Fibroblast of lung (primary cell): ENCODE measurements at regions not wholly inside any gene's neighbourhood (a gene's known extent, or its start where the extent isn't known, plus 50 kb on each side); places are given as distances from the start of the nearest gene placed in this dataset.

Experiments used
- DNase-seq, 2 donors: peaks; one replicate each; pipeline versions ENCODE4 v3.0.0 to v3.0.0-alpha.2; 2010; ENCODE audit warnings: low read depth in 2 of 2
- H2AFZ ChIP-seq: 2 replicates; pipeline ENCODE4 v1.5.1; 2012; ENCODE audit warnings: low read length, control low read depth, inconsistent platforms
- H3K27ac ChIP-seq: 2 replicates; pipeline ENCODE4 v1.5.1; 2011; ENCODE audit warnings: low read length, control low read depth; ENCODE audit not compliant: insufficient read depth
- H3K27me3 ChIP-seq: 2 replicates; pipeline ENCODE4 v1.5.1; 2011; ENCODE audit warnings: mild to moderate bottlenecking, low read length; ENCODE audit not compliant: control insufficient read depth, insufficient read depth
- H3K36me3 ChIP-seq: 2 replicates; pipeline ENCODE4 v1.5.1; 2011; ENCODE audit warnings: low read length; ENCODE audit not compliant: control insufficient read depth, insufficient read depth
- H3K4me1 ChIP-seq: 2 replicates; pipeline ENCODE4 v1.5.1; 2011; ENCODE audit warnings: low read length; ENCODE audit not compliant: control insufficient read depth, insufficient read depth; ENCODE audit errors: extremely low read depth
- H3K4me2 ChIP-seq: 2 replicates; pipeline ENCODE4 v1.5.1; 2011; ENCODE audit warnings: low read length, control low read depth; ENCODE audit not compliant: insufficient read depth; ENCODE audit errors: extremely low read depth
- H3K4me3 ChIP-seq, 4 experiments: fragments of 200-600 bp in 1 of 4; sonication (generic) in 1 of 4; replicated peaks in 1 of 4; 2 replicates each; pipeline ENCODE4 v1.5.1; 2011 to 2016; ENCODE audit warnings: low read length in 4 of 4, low read depth in 3 of 4, mild to moderate bottlenecking in 3 of 4, control low read depth in 2 of 4, inconsistent platforms in 1 of 4, mixed read lengths in 1 of 4; ENCODE audit not compliant: insufficient read depth in 1 of 4; ENCODE audit errors: control extremely low read depth in 1 of 4
- H3K79me2 ChIP-seq: 2 replicates; pipeline ENCODE4 v1.5.1; 2012; ENCODE audit warnings: mild to moderate bottlenecking, low read length, inconsistent platforms; ENCODE audit not compliant: control insufficient read depth, insufficient read depth
- H3K9ac ChIP-seq: 2 replicates; pipeline ENCODE4 v1.5.1; 2011; ENCODE audit warnings: mild to moderate bottlenecking, low read length, control low read depth; ENCODE audit not compliant: insufficient read depth
- H3K9me3 ChIP-seq: 2 replicates; pipeline ENCODE4 v1.5.1; 2012; ENCODE audit warnings: low read depth, low read length; ENCODE audit not compliant: control insufficient read depth, insufficient read depth
- H4K20me1 ChIP-seq: 2 replicates; pipeline ENCODE4 v1.5.1; 2011; ENCODE audit warnings: low read length; ENCODE audit not compliant: control insufficient read depth, insufficient read depth; ENCODE audit errors: extremely low read depth
- EZH2 ChIP-seq: IDR thresholded peaks from 2 replicates; pipeline ENCODE4 v1.5.1; 2012; ENCODE audit warnings: low read length, control low read depth, mild to moderate bottlenecking; ENCODE audit errors: missing control alignments
- TF ChIP-seq, protein P1 (sequence below), 2 donors: IDR thresholded peaks in 1 of 2; conservative IDR thresholded peaks in 1 of 2; 1 replicate in 1 of 2; 2 replicates in 1 of 2; pipeline ENCODE4 v1.5.1; 2011 to 2012; ENCODE audit warnings: low read length in 2 of 2, control low read depth in 1 of 2, inconsistent platforms in 1 of 2, low read depth in 1 of 2, mild to moderate bottlenecking in 1 of 2

GRCh38 chr6:130298258-130298657, 67.6 kb upstream of the TMEM200A start:
- no peak overlapping the region for H2AFZ ChIP-seq
- H3K36me3 ChIP-seq = no peaks in the 10 kb centered on the region
- H3K27me3 ChIP-seq = no peaks in the 10 kb centered on the region
- H3K9me3 ChIP-seq = no peaks in the 10 kb centered on the region
- DNase-seq = no peak
- no peak overlapping the region for H3K4me3 ChIP-seq
- no peak overlapping the region for H3K9ac ChIP-seq
- H3K79me2 ChIP-seq = no peaks in the 10 kb centered on the region
- no peaks in the 10 kb centered on the region for H4K20me1 ChIP-seq
- no peak overlapping the region for H3K4me2 ChIP-seq
- H3K4me1 ChIP-seq = peaks cover 3% of the 10 kb centered on the region
- H3K27ac ChIP-seq = no peak overlapping the region
- TF ChIP-seq, protein P1, sequence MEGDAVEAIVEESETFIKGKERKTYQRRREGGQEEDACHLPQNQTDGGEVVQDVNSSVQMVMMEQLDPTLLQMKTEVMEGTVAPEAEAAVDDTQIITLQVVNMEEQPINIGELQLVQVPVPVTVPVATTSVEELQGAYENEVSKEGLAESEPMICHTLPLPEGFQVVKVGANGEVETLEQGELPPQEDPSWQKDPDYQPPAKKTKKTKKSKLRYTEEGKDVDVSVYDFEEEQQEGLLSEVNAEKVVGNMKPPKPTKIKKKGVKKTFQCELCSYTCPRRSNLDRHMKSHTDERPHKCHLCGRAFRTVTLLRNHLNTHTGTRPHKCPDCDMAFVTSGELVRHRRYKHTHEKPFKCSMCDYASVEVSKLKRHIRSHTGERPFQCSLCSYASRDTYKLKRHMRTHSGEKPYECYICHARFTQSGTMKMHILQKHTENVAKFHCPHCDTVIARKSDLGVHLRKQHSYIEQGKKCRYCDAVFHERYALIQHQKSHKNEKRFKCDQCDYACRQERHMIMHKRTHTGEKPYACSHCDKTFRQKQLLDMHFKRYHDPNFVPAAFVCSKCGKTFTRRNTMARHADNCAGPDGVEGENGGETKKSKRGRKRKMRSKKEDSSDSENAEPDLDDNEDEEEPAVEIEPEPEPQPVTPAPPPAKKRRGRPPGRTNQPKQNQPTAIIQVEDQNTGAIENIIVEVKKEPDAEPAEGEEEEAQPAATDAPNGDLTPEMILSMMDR (conservative IDR thresholded peaks at IDR 0.05 in 1 of 2, IDR thresholded peaks at IDR 0.05 in 1 of 2; ENCODE audit: low read depth in 1 of 2, low read length in 2 of 2) = no peak
- no peak for TF ChIP-seq EZH2

- no peak overlapping the region for H3K9ac ChIP-seq
- no peak for TF ChIP-seq EZH2
- TF ChIP-seq, protein P1 (conservative IDR thresholded peaks at IDR 0.05 in 1 of 2, IDR thresholded peaks at IDR 0.05 in 1 of 2; ENCODE audit: low read depth in 1 of 2, low read length in 2 of 2) = no peak
- DNase-seq = no peak
- H3K36me3 ChIP-seq = no peaks in the 10 kb centered on the region
- H4K20me1 ChIP-seq = no peaks in the 10 kb centered on the region
- no peaks in the 10 kb centered on the region for H3K79me2 ChIP-seq
- no peak overlapping the region for H3K27ac ChIP-seq
- no peak overlapping the region for H3K4me2 ChIP-seq
- H3K4me1 ChIP-seq = no peaks in the 10 kb centered on the region
- H2AFZ ChIP-seq = no peak overlapping the region
- H3K27me3 ChIP-seq = no peaks in the 10 kb centered on the region
- no peak overlapping the region for H3K4me3 ChIP-seq
- no peaks in the 10 kb centered on the region for H3K9me3 ChIP-seq
Observed at GRCh38 chr6:130296854-130297253, 69.0 kb upstream of the TMEM200A start.

DNA sequence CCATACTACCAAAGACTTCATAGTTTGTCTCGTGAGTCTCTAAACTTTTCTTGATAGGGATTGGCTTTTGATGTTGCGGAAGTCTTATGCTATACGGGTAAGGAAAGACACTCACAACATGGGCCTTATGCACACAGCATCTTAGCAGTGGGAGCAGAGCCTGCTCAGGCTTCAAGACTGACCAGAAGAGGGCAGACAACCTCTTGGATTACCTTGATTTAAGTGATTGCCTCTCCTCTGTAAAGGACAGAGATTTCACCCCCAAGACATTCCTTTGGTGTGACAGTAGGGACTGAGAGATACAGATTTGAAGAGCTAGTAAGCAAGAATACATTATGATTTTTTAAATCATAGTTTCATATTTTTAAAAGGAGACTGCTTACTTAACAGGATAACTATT, 71.0 kb upstream of the SAMD3 start:
- Histone ChIP-seq H3K9ac (no peak overlapping the region), H3K36me3 (no peaks in the 10 kb centered on the region), H4K20me1 (no peaks in the 10 kb centered on the region), H2AFZ (no peak overlapping the region), H3K4me3 (no peak overlapping the region), H3K27ac (no peak overlapping the region), H3K4me1 (no peaks in the 10 kb centered on the region), H3K79me2 (no peaks in the 10 kb centered on the region), H3K27me3 (no peaks in the 10 kb centered on the region), H3K9me3 (no peaks in the 10 kb centered on the region), H3K4me2 (no peak overlapping the region)
- TF ChIP-seq, protein P1 (conservative IDR thresholded peaks at IDR 0.05 in 1 of 2, IDR thresholded peaks at IDR 0.05 in 1 of 2; ENCODE audit: low read depth in 1 of 2, low read length in 2 of 2) = peak; percentile 69 to 88
- no peak for TF ChIP-seq EZH2
- peak; percentile 62 to 74 for DNase-seq
